NCI-H460 (cell line): ENCODE measurements at regions not wholly inside any gene's neighbourhood (a gene's known extent, or its start where the extent isn't known, plus 50 kb on each side); places are given as distances from the start of the nearest gene placed in this dataset.

ENCODE experiments used
- small RNA-seq, 2 experiments: library from RNA; depleted of rRNA; stranded (forward); fragments of <200 nt; gene quantifications; one replicate each; pipeline ENCODE3, GENCODE V24; 2014

Small RNA genes lying in the stretch of these regions (small RNA-seq; reads per million reads assigned to genes)
- 0 reads per million in 2 experiments for gene MIR548AI
